H9 (cell line): ENCODE measurements at regions not wholly inside any gene's neighbourhood (a gene's known extent, or its start where the extent isn't known, plus 50 kb on each side); places are given as distances from the start of the nearest gene placed in this dataset.
"Not testable (repeated sequence)": the region's sequence is repeated elsewhere in the genome, so short reads cannot be mapped to it uniquely, and the experiment has no call there.

ENCODE experiments used
- DNase-seq: peaks from one replicate; pipeline ENCODE4 v3.0.0-alpha.2; 2017
- H2AFZ ChIP-seq: one replicate; pipeline ENCODE4 v1.6.1; 2013; ENCODE audit warnings: mild to moderate bottlenecking, low read length, control low read depth, moderate library complexity
- H2AK5ac ChIP-seq: 2 replicates; pipeline ENCODE4 v1.6.1; 2013; ENCODE audit warnings: low read length, control low read depth, mixed read lengths; ENCODE audit not compliant: insufficient read length
- H2BK120ac ChIP-seq: one replicate; pipeline ENCODE4 v1.6.1; 2013; ENCODE audit warnings: low read depth, mild to moderate bottlenecking, low read length, control low read depth, inconsistent platforms; ENCODE audit not compliant: poor library complexity, severe bottlenecking
- H2BK12ac ChIP-seq: 2 replicates; pipeline ENCODE4 v1.6.1; 2013; ENCODE audit warnings: low read length, control low read depth, mixed read lengths, low read depth; ENCODE audit not compliant: insufficient read length
- H2BK15ac ChIP-seq: 2 replicates; pipeline ENCODE4 v1.6.1; 2013; ENCODE audit warnings: low read depth, low read length, control low read depth
- H2BK20ac ChIP-seq: one replicate; pipeline ENCODE4 v1.6.1; 2013; ENCODE audit warnings: low read depth, mild to moderate bottlenecking, low read length, control low read depth, inconsistent platforms; ENCODE audit not compliant: poor library complexity, severe bottlenecking
- H2BK5ac ChIP-seq: 2 replicates; pipeline ENCODE4 v1.6.1; 2013; ENCODE audit warnings: low read length, control low read depth, mixed read lengths; ENCODE audit not compliant: insufficient read length
- H3K14ac ChIP-seq: 2 replicates; pipeline ENCODE4 v1.6.1; 2013; ENCODE audit warnings: low read length, control low read depth; ENCODE audit not compliant: insufficient read depth
- H3K18ac ChIP-seq: 2 replicates; pipeline ENCODE4 v1.6.1; 2013; ENCODE audit warnings: low read depth, mild to moderate bottlenecking, mixed read lengths, low read length, control low read depth; ENCODE audit not compliant: insufficient read length
- H3K23ac ChIP-seq: 2 replicates; pipeline ENCODE4 v1.6.1; 2013; ENCODE audit warnings: low read length, control low read depth, mixed read lengths, low read depth; ENCODE audit not compliant: insufficient read length
- H3K23me2 ChIP-seq: 2 replicates; pipeline ENCODE4 v1.6.1; 2013; ENCODE audit warnings: low read depth, mild to moderate bottlenecking, mixed read lengths, low read length, control low read depth; ENCODE audit not compliant: insufficient read length, poor library complexity, severe bottlenecking
- H3K27ac ChIP-seq: 2 replicates; pipeline ENCODE4 v1.5.1; 2013; ENCODE audit warnings: low read length, control low read depth, mixed read lengths, low read depth; ENCODE audit not compliant: insufficient read length
- H3K27me3 ChIP-seq: 2 replicates; pipeline ENCODE4 v1.6.1; 2013; ENCODE audit warnings: low read length, control low read depth, inconsistent platforms; ENCODE audit not compliant: insufficient read depth
- H3K4ac ChIP-seq: 2 replicates; pipeline ENCODE4 v1.6.1; 2013; ENCODE audit warnings: low read depth, mild to moderate bottlenecking, control low read depth, inconsistent platforms, low read length, moderate library complexity
- H3K4me1 ChIP-seq: 2 replicates; pipeline ENCODE4 v1.6.1; 2013; ENCODE audit warnings: low read length, control low read depth, inconsistent platforms; ENCODE audit not compliant: insufficient read depth
- H3K4me2 ChIP-seq: 2 replicates; pipeline ENCODE4 v1.6.1; 2013; ENCODE audit warnings: low read length, control low read depth, mixed read lengths; ENCODE audit not compliant: insufficient read length, insufficient read depth
- H3K56ac ChIP-seq: 2 replicates; pipeline ENCODE4 v1.6.1; 2013; ENCODE audit warnings: low read depth, mild to moderate bottlenecking, mixed read lengths, low read length, control low read depth; ENCODE audit not compliant: insufficient read length
- H3K79me1 ChIP-seq: 2 replicates; pipeline ENCODE4 v1.6.1; 2013; ENCODE audit warnings: low read depth, mild to moderate bottlenecking, moderate library complexity, low read length, control low read depth, inconsistent platforms; ENCODE audit not compliant: insufficient read depth, poor library complexity, severe bottlenecking
- H3K79me2 ChIP-seq: 2 replicates; pipeline ENCODE4 v1.6.1; 2013; ENCODE audit warnings: low read length, control low read depth, inconsistent platforms; ENCODE audit not compliant: insufficient read depth
- H3K9ac ChIP-seq: 2 replicates; pipeline ENCODE4 v1.6.1; 2013; ENCODE audit warnings: low read length, control low read depth, mixed read lengths; ENCODE audit not compliant: insufficient read length; ENCODE audit errors: extremely low read depth
- H3K9me3 ChIP-seq: one replicate; pipeline ENCODE4 v1.6.1; 2013; ENCODE audit warnings: low read depth, low read length, inconsistent platforms; ENCODE audit not compliant: control insufficient read depth
- H3T11ph ChIP-seq: one replicate; pipeline ENCODE4 v1.6.1; 2013; ENCODE audit warnings: mild to moderate bottlenecking, low read length, control low read depth, inconsistent platforms
- H4K20me1 ChIP-seq: one replicate; pipeline ENCODE4 v1.6.1; 2013; ENCODE audit not compliant: control insufficient read depth, insufficient read length, insufficient read depth
- H4K5ac ChIP-seq: 2 replicates; pipeline ENCODE4 v1.6.1; 2013; ENCODE audit warnings: low read depth, mild to moderate bottlenecking, mixed read lengths, low read length, control low read depth; ENCODE audit not compliant: insufficient read length
- H4K8ac ChIP-seq: replicated peaks from 2 replicates; pipeline ENCODE4 v1.6.1; 2013; ENCODE audit warnings: low read length, control low read depth, mixed read lengths, low read depth; ENCODE audit not compliant: insufficient read length
- H4K91ac ChIP-seq: 2 replicates; pipeline ENCODE4 v1.6.1; 2013; ENCODE audit warnings: low read depth, mild to moderate bottlenecking, moderate library complexity, mixed read lengths, low read length, control low read depth; ENCODE audit not compliant: insufficient read length
- H3K27ac Mint-ChIP-seq, 3 experiments: 2 replicates in 2 of 3; 3 replicates in 1 of 3; pipeline ENCODE4 v1.8.0; 2020 to 2021; ENCODE audit warnings: mixed read lengths in 3 of 3, mild to moderate bottlenecking in 1 of 3, moderate library complexity in 1 of 3
- H3K27me3 Mint-ChIP-seq: 2 replicates; pipeline ENCODE4 v1.8.0; 2021; ENCODE audit warnings: low read depth, mild to moderate bottlenecking, moderate library complexity, mixed read lengths
- H3K36me3 Mint-ChIP-seq, 3 experiments: 2 replicates in 2 of 3; 3 replicates in 1 of 3; pipeline ENCODE4 v1.8.0; 2020 to 2021; ENCODE audit warnings: low read depth in 3 of 3, mixed read lengths in 3 of 3; ENCODE audit not compliant: insufficient read depth in 1 of 3
- H3K4me1 Mint-ChIP-seq, 2 experiments: 2 replicates each; pipeline ENCODE4 v1.8.0; 2020; ENCODE audit warnings: mixed read lengths in 2 of 2
- H3K4me3 Mint-ChIP-seq, 2 experiments: 2 replicates in 1 of 2; 3 replicates in 1 of 2; pipeline ENCODE4 v1.8.0; 2020 to 2021; ENCODE audit warnings: mild to moderate bottlenecking in 2 of 2, mixed read lengths in 2 of 2, moderate library complexity in 1 of 2
- H3K9me3 Mint-ChIP-seq, 2 experiments: 2 replicates in 1 of 2; 3 replicates in 1 of 2; pipeline ENCODE4 v1.8.0; 2020; ENCODE audit warnings: mild to moderate bottlenecking in 2 of 2, mixed read lengths in 2 of 2, moderate library complexity in 1 of 2
- CTCF ChIP-seq: fragments of 200-600 bp; sonication (generic); conservative IDR thresholded peaks from 3 replicates; pipeline ENCODE4 v1.8.0; 2021; ENCODE audit warnings: antibody characterized with exemption, mild to moderate bottlenecking
- WGBS: extraction: QIAGEN DNeasy Blood & Tissue Kit; methylation state at CpG from one replicate; pipeline ENCODE4 v1.1.7; 2013; ENCODE audit warnings: missing lambda C conversion rate, low lambda C conversion rate, mixed read lengths; ENCODE audit not compliant: insufficient read length; ENCODE audit errors: extremely low coverage; 5-methylcytosine and 5-hydroxymethylcytosine counted together

- no peaks in the 10 kb centered on the region; the same call in 1 of the 2 replicates for H3K4me1 ChIP-seq
- H3K18ac ChIP-seq = no peak overlapping the region
- no peak overlapping the region for H2BK120ac ChIP-seq
- no peak overlapping the region for H2AFZ ChIP-seq
- no peaks in the 10 kb centered on the region for H3K23me2 ChIP-seq
- H3T11ph ChIP-seq = no peak overlapping the region
- Mint-ChIP-seq H3K36me3 (peaks cover 0 to 3% (median 0%) of the 10 kb centered on the region in 3 experiments; a peak in 2 of 7 replicates), H3K9me3 (peaks cover 0 to 3% of the 10 kb centered on the region in 2 experiments; a peak in 2 of 5 replicates), H3K27me3 (no peaks in the 10 kb centered on the region), H3K4me3 (no peak overlapping the region), H3K27ac (no peak overlapping the region; a peak in 2 of 7 replicates), H3K4me1 (peaks cover 2 to 8% of the 10 kb centered on the region in 2 experiments; a peak in 2 of 4 replicates)
- H3K27ac ChIP-seq = no peak overlapping the region
- no CpG with 5 or more reads among the region's 5 CpGs for WGBS
- no peak overlapping the region for H3K4me2 ChIP-seq
- H3K14ac ChIP-seq = no peak overlapping the region
- H3K79me1 ChIP-seq = no peaks in the 10 kb centered on the region
- no peak overlapping the region for H3K4ac ChIP-seq
- no peak overlapping the region for H4K91ac ChIP-seq
- H3K9ac ChIP-seq = no peak overlapping the region
- no peak overlapping the region for H2BK15ac ChIP-seq
- no peaks in the 10 kb centered on the region for H3K27me3 ChIP-seq
- H3K56ac ChIP-seq = no peak overlapping the region
- H4K8ac ChIP-seq = no peak overlapping the region
- no peak for DNase-seq
- no peaks in the 10 kb centered on the region for H4K20me1 ChIP-seq
- H2AK5ac ChIP-seq = no peak overlapping the region
- H2BK12ac ChIP-seq = no peak overlapping the region
- no peak for TF ChIP-seq CTCF
- no peaks in the 10 kb centered on the region for H3K9me3 ChIP-seq
- no peak overlapping the region for H2BK5ac ChIP-seq
- no peak overlapping the region for H3K23ac ChIP-seq
- no peak overlapping the region for H2BK20ac ChIP-seq
- H3K79me2 ChIP-seq = no peaks in the 10 kb centered on the region
- H4K5ac ChIP-seq = no peak overlapping the region
Measured at GRCh38 chr2:2896011-2896410, 481.6 kb downstream of the EIPR1 start.

DNA sequence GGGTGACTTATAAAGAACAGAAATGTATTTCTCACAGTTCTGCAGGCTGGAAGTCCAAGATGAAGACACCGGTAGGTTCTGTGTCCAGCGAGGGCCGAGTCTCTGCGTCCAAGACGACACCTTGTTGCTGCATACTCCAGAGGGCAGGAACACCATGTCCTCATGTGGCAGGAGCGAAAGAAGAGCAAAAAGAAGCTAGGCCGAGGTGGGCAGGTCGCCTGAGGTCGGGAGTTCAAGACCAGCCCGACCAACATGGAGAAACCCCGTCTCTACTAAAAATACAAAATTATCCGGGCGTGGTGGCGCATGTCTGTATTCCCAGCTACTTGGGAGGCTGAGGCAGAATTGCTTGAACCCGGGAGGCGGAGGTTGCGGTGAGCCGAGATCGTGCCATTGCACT is 483.6 kb downstream of the EIPR1 start:
- WGBS = no CpG with 5 or more reads among the region's 19 CpGs
- H3K27ac Mint-ChIP-seq, H3K4me1 Mint-ChIP-seq: not testable (repeated sequence)

More for the DNA sequence above, 483.6 kb downstream of the EIPR1 start:
- H3K18ac ChIP-seq, H3K9ac ChIP-seq, H4K5ac ChIP-seq, H2BK5ac ChIP-seq, H3K14ac ChIP-seq, H3K79me1 ChIP-seq, H3K23ac ChIP-seq, H3K23me2 ChIP-seq, H2BK15ac ChIP-seq, H3K27me3 Mint-ChIP-seq, H2BK120ac ChIP-seq, H3T11ph ChIP-seq, H3K4ac ChIP-seq, H4K20me1 ChIP-seq, H3K4me1 ChIP-seq, H3K27me3 ChIP-seq, H2BK20ac ChIP-seq, H3K36me3 Mint-ChIP-seq, H2BK12ac ChIP-seq, H3K79me2 ChIP-seq, H3K4me2 ChIP-seq, H3K9me3 Mint-ChIP-seq, H4K91ac ChIP-seq, H3K9me3 ChIP-seq, H3K27ac ChIP-seq, H4K8ac ChIP-seq, H3K4me3 Mint-ChIP-seq, H2AFZ ChIP-seq, H2AK5ac ChIP-seq, H3K56ac ChIP-seq: not testable (repeated sequence)
- DNase-seq = peak; percentile 6
